ENCODE measurements at regions not wholly inside any gene's neighbourhood (a gene's known extent, or its start where the extent isn't known, plus 50 kb on each side); places are given as distances from the start of the nearest gene placed in this dataset.

DNA sequence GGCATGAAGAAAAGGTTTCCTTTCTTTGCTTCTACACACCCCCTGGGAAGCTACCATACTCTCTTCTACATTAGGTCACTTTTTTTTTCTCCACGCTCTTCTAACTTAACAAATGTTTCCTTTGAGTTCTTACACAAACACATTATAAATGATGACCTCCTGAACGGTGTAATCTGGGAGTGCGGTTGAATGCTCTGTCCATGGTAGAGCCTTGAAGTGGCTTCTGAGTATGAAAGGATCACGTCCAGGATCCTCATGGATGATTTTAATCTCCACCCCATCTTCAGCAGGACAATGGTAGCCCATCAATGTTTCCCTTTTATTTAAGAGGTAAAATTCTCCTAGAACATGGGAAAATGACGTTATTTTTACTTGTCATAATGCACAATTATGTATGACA, 587.3 kb downstream of the SEMA5A start:
- WGBS (ENCODE audit: missing lambda C conversion rate): 2% methylated on average over 5 of the region's 5 CpGs
- Histone ChIP-seq H3K9me3 (no peaks in the 10 kb centered on the region), H3K4me1 (no peaks in the 10 kb centered on the region), H3K4me2 (no peak overlapping the region), H3K27ac (no peak overlapping the region), H3K4me3 (no peak overlapping the region)
- ATAC-seq: no peak
- TF ChIP-seq, protein P1, sequence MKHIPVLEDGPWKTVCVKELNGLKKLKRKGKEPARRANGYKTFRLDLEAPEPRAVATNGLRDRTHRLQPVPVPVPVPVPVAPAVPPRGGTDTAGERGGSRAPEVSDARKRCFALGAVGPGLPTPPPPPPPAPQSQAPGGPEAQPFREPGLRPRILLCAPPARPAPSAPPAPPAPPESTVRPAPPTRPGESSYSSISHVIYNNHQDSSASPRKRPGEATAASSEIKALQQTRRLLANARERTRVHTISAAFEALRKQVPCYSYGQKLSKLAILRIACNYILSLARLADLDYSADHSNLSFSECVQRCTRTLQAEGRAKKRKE (CRISPR knock-in tag; IDR thresholded peaks at IDR 0.05; ENCODE audit: low read depth): no peak
- TF ChIP-seq, protein P2, sequence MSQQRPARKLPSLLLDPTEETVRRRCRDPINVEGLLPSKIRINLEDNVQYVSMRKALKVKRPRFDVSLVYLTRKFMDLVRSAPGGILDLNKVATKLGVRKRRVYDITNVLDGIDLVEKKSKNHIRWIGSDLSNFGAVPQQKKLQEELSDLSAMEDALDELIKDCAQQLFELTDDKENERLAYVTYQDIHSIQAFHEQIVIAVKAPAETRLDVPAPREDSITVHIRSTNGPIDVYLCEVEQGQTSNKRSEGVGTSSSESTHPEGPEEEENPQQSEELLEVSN (IDR thresholded peaks at IDR 0.05; ENCODE audit: borderline replicate concordance, low read depth): no peak
- TF ChIP-seq CEBPB (IDR thresholded peaks at IDR 0.05): no peak
- no peak for TF ChIP-seq TP53 (CRISPR knock-in tag; IDR thresholded peaks at IDR 0.05)
- no peak for TF ChIP-seq HOXB5 (CRISPR knock-in tag; IDR thresholded peaks at IDR 0.05)
- no peak for TF ChIP-seq FOSL2 (IDR thresholded peaks at IDR 0.05)
- no peak for TF ChIP-seq FOSL2 (CRISPR knock-in tag; IDR thresholded peaks at IDR 0.05)
- TF ChIP-seq ZSCAN20 (CRISPR knock-in tag; IDR thresholded peaks at IDR 0.05): no peak
- TF ChIP-seq, protein P3, sequence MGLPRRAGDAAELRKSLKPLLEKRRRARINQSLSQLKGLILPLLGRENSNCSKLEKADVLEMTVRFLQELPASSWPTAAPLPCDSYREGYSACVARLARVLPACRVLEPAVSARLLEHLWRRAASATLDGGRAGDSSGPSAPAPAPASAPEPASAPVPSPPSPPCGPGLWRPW (IDR thresholded peaks at IDR 0.05): no peak
- TF ChIP-seq, protein P4, sequence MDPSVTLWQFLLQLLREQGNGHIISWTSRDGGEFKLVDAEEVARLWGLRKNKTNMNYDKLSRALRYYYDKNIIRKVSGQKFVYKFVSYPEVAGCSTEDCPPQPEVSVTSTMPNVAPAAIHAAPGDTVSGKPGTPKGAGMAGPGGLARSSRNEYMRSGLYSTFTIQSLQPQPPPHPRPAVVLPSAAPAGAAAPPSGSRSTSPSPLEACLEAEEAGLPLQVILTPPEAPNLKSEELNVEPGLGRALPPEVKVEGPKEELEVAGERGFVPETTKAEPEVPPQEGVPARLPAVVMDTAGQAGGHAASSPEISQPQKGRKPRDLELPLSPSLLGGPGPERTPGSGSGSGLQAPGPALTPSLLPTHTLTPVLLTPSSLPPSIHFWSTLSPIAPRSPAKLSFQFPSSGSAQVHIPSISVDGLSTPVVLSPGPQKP (IDR thresholded peaks at IDR 0.05; ENCODE audit: low read depth, low read length): no peak
- CTCF ChIA-PET: no interaction called here
- no peak for FAIRE-seq
- POLR2A ChIA-PET: no interaction called here
- DNase-seq (ENCODE audit: low read depth in 1 of 2, low spot score in 1 of 2): no peak

DNA sequence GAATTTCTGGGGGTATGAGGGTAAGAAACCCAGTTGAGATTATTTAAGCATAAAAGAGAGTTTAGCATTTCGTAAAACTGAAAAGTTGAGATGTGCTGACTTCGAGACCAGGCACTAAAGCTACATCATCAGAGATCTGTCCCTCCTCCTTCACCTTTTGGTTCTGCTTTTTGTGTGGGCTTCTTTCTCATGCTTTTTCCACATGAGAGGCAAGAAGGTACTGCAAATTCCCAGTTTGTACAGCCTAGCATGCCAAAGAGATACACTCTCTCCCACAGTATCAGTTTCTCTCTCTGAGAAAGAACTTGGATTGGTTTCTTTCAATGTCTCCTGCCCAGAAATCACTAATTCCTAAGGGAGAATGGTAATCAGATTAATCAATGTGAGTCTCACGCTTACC, 584.7 kb downstream of the SEMA5A start:
- H3K4me2 ChIP-seq: no peak overlapping the region
- ChIA-PET CTCF (no interaction called here), POLR2A (no interaction called here)
- ATAC-seq: no peak
- FAIRE-seq: no peak
- H3K9me3 ChIP-seq: no peaks in the 10 kb centered on the region; the same call in 2 of the 3 replicates
- H3K27ac ChIP-seq: no peak overlapping the region
- no peak overlapping the region for H3K4me3 ChIP-seq
- TF ChIP-seq CEBPB (IDR thresholded peaks at IDR 0.05): no peak
- no peak for TF ChIP-seq GATA3 (IDR thresholded peaks at IDR 0.05; ENCODE audit: borderline replicate concordance)
- TF ChIP-seq EP300 (IDR thresholded peaks at IDR 0.05): no peak
- TF ChIP-seq ZNF302 (CRISPR knock-in tag; IDR thresholded peaks at IDR 0.05): no peak
- TF ChIP-seq POLR2AphosphoS2 (conservative IDR thresholded peaks at IDR 0.05; ENCODE audit: low read length): no peak
- TF ChIP-seq CHD4 (IDR thresholded peaks at IDR 0.05; ENCODE audit: borderline replicate concordance): no peak
- no peak for TF ChIP-seq MAZ (IDR thresholded peaks at IDR 0.05; ENCODE audit: borderline replicate concordance, low read depth, low read length)
- no peak for TF ChIP-seq MYC (IDR thresholded peaks at IDR 0.05; ENCODE audit: borderline replicate concordance, low read length)
- DNase-seq (ENCODE audit: low read depth in 1 of 2, low spot score in 1 of 2): no peak
- H3K4me1 ChIP-seq: no peaks in the 10 kb centered on the region
- 0% methylated on average over 3 of the region's 3 CpGs for WGBS (ENCODE audit: missing lambda C conversion rate)

DNA sequence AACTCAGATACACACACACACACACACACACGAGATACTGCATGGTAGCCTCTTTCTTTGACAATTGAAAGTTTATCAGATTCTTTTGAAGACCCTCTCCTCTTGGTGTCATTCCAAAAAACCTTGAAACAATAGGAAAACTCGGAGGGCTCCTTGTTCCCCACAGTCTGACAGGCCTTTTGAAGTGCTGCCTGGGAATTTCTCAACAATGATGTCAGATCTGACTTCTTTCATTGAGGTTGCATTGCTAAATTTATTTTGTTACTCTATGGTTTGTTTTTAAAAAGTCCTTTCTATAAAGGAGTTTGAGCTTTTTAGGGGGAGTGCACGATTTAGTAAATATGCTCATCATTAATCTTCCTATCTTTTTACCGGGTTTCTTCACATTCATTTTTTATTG, 583.9 kb downstream of the SEMA5A start:
- DNase-seq (ENCODE audit: low read depth in 1 of 2, low spot score in 1 of 2) (no peak), FAIRE-seq (no peak), ATAC-seq (no peak)
- TF ChIP-seq NPAS2 (CRISPR knock-in tag; IDR thresholded peaks at IDR 0.05; ENCODE audit: borderline replicate concordance) (no peak), HDAC2 (IDR thresholded peaks at IDR 0.05) (no peak), RARB (CRISPR knock-in tag; IDR thresholded peaks at IDR 0.05) (no peak), CEBPB (IDR thresholded peaks at IDR 0.05) (no peak), NFE2L2 (conservative IDR thresholded peaks at IDR 0.05; ENCODE audit: low read length) (no peak), CBX2 (IDR thresholded peaks at IDR 0.05; ENCODE audit: borderline replicate concordance, low read depth) (no peak)
- TF ChIP-seq, protein P2 (IDR thresholded peaks at IDR 0.05; ENCODE audit: borderline replicate concordance, low read depth): no peak
- TF ChIP-seq, protein P5, sequence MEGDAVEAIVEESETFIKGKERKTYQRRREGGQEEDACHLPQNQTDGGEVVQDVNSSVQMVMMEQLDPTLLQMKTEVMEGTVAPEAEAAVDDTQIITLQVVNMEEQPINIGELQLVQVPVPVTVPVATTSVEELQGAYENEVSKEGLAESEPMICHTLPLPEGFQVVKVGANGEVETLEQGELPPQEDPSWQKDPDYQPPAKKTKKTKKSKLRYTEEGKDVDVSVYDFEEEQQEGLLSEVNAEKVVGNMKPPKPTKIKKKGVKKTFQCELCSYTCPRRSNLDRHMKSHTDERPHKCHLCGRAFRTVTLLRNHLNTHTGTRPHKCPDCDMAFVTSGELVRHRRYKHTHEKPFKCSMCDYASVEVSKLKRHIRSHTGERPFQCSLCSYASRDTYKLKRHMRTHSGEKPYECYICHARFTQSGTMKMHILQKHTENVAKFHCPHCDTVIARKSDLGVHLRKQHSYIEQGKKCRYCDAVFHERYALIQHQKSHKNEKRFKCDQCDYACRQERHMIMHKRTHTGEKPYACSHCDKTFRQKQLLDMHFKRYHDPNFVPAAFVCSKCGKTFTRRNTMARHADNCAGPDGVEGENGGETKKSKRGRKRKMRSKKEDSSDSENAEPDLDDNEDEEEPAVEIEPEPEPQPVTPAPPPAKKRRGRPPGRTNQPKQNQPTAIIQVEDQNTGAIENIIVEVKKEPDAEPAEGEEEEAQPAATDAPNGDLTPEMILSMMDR (IDR thresholded peaks at IDR 0.05): no peak
- TF ChIP-seq, protein P6, sequence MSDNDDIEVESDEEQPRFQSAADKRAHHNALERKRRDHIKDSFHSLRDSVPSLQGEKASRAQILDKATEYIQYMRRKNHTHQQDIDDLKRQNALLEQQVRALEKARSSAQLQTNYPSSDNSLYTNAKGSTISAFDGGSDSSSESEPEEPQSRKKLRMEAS (IDR thresholded peaks at IDR 0.05): no peak
- no peak overlapping the region for H3K4me2 ChIP-seq
- no peaks in the 10 kb centered on the region for H3K4me1 ChIP-seq
- CTCF ChIA-PET: no interaction called here
- H3K9me3 ChIP-seq: no peaks in the 10 kb centered on the region; the same call in 2 of the 3 replicates
- H3K27ac ChIP-seq: no peak overlapping the region
- POLR2A ChIA-PET: no interaction called here
- 2% methylated on average over 4 of the region's 4 CpGs for WGBS (ENCODE audit: missing lambda C conversion rate)
- no peak overlapping the region for H3K4me3 ChIP-seq
